GM21576 (cell line): ENCODE measurements at regions not wholly inside any gene's neighbourhood (a gene's known extent, or its start where the extent isn't known, plus 50 kb on each side); places are given as distances from the start of the nearest gene placed in this dataset.

Experiments used
- ATAC-seq: cut with Tn5 transposase; IDR thresholded peaks from one replicate; pipeline ENCODE4 v1.9.1; 2021; ENCODE audit warnings: mild to moderate bottlenecking, moderate library complexity; ENCODE audit not compliant: unreplicated experiment

DNA sequence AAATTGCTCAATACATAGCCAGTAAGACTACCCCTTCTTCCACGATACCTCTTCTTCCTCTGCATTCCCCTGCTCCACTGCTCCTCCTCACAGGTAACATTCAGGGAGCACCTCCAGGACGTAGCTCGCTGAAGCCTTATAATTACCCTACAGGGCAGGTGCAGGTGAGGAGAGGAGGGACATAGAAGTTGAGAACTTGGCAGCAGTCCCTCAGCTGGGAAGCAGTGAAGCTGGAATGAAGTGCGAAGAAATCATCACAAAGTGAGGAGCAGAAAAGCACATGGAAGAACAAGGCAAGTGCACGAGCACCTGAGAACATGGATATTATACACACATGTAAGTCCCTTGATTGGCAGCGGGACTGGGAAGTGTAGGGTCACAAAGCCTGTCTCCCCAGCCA, 118.2 kb downstream of the HSD17B3 start:
- ATAC-seq: no peak

DNA sequence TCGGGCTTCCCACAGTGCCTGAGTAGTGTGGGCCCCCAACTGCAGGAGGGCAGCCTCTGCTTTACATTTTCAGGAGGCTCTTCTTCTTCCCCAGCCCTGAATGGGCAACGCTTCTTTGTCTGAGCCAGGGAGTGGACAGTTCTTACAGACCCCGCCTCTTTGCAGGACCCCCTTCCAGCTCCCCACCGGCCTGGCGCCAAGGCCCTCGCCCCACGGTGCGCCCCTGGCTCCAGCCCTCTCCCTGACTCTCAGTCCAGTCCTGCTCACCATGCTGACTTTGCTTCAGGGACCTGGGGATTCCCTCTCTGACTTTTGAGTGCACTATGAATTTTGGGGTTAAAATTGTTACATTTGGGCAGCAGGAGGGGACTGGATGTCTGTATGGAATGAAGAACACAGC, 123.8 kb downstream of the HSD17B3 start:
- ATAC-seq: no peak

DNA sequence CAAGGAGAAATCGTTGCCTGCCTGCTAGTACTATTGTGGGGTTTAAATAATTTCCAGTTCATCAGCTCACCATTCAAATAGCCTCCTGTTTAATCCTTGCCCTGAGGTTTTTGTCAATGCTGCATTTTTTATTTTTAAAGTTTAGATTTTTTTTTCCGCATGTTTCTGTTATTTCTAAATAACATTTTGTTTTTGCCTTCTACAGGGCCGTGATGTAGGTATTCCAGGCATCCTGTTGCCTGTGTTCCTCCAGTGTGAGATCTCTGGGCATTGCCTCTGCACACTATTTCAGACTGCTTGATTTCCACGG, 124.3 kb downstream of the HSD17B3 start:
- no peak for ATAC-seq

DNA sequence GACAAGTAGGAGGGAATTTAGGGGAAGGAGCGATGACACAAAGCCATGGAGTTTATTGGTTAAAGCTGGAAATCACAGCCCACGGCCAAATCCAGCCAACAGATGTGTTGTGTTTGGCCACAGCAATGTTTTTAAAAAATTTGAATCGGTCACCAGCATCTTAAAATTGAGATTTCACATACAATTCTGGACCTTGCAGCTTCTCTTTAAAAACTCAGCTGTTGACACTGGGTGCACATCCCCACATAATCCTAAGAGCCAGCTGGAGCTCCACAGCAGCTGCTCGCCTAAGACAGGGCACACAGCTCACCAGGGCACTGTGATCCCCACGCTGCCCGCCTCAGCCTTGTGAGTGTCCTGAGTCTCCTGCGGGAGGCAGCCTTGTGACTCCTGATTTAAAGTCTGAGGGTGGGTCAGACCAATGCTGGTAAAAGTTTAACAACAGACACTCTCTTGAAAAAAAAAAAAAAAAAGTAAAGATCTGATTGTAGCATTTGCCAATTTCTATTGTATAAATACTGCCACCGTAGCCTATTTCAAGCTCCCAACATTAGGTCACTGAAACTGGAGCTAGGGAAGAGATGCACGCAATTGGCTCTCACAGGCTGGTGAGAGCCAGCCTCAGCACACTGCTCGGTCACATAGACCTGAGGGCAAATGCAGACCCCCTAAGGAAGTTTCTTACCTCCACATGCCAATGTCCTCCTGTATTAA, 124.8 kb downstream of the HSD17B3 start:
- no peak for ATAC-seq

DNA sequence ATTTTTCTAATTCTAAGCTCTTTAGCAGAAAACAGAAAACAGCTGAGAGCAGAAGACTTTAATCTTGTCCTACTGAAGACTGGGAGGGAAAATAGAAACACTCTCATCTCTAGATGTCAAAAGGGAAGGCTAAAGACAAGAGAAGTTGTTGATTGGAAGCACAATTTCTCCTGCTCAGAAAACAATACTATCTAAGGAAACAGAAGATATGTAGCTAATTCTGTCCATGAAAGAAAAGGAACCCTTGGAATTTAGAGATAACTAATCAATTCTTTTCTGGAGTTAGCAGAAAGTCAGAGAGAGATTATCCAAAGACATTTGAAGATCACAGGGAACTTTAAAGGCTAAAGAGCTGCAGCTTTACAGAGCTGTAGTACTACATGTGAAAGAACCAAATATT, 126.2 kb downstream of the HSD17B3 start:
- ATAC-seq: no peak

DNA sequence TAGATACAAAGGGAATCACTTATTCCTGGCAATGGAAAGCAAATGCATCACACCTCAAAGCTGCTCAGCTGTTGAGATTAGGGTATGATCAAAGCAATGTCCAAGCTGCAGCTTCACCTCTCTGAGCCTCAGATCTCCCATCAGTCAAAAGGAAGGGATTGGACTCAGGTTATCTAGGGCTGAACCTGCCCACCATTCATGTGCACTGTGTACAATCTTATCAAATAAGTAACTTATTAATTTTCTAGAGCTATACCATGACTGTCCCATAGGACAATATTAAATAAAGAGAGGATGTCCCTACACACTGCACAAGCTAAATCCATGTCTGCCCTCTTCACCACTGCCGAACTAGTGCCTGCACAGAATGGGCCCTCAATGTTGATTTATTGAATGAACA, 127.0 kb downstream of the HSD17B3 start:
- ATAC-seq: no peak

DNA sequence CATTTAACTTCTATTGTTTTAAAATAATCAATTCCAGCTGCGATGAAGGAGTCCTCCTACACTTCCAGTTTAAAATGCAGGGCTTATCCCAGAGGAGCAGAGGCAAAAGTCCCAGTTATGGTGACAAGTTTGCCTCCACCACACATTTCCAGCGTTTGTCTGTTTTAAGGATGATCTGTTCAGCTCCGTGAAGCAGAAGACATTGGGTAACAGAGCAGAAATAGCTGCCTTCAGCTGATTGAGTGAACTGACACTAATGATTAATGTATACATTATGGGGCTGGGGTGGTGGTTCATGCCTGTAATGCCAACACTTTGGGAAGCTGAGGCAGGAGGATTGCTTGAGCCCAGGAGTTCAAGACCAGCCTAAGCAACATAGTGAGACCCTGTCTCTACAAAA, 127.6 kb downstream of the HSD17B3 start:
- ATAC-seq: no peak

DNA sequence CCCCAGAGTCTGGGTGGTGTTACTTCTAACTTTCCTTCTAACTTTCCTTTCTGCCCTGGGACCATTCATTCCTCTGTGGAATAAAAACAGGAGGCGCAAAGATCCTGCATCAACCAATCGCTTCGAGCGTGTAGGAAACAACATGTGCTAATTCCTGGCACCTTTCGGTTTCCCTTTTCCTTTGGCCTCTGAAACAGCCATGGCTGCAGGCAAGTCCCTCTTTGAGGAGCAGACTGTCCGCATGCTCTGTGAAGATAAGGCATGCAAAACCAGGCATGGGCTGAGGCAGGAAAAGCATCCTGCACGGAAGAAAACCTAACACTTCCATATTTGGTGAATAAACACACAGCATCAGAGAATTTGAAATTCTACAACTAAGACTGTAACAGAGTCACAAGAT, 128.3 kb downstream of the HSD17B3 start:
- ATAC-seq: no peak

DNA sequence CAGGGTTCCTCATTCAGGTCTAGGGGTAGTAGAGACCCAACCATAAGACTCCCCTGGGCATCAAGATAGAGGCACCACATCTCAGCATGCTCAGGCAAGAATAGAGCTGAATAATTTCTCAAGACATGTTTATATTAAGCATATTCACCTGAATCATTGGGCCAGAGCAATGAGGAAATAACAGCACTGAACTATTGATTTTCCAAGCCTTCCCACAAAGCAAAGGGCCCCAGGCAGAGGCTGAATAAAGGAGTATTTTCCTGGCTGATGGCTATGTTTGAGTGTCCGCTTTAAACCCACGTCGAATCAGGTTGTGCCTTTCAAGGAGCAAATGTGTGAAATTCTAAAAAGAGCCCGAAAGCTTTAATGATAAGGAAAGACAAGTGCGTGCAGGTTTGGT, 129.2 kb downstream of the HSD17B3 start:
- no peak for ATAC-seq

DNA sequence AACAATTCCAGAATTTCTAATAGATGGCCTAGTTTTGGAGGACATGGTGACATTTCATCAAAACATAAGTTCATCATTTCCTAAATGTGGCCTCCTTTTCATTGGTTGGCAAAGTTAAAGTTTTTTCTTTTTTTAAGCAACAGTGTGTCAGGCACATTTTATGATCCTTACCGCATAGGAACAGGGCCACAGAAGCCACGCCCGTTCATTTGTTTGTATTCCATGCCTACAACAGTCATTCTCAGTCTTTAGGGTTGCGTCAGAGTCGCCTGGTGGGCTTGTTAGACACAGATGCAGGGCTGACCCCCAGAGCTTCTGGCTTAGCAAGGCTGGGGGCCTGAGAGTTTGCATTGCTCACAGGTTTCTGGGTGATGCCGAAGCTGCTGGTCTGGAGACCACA, 130.2 kb downstream of the HSD17B3 start:
- no peak for ATAC-seq

DNA sequence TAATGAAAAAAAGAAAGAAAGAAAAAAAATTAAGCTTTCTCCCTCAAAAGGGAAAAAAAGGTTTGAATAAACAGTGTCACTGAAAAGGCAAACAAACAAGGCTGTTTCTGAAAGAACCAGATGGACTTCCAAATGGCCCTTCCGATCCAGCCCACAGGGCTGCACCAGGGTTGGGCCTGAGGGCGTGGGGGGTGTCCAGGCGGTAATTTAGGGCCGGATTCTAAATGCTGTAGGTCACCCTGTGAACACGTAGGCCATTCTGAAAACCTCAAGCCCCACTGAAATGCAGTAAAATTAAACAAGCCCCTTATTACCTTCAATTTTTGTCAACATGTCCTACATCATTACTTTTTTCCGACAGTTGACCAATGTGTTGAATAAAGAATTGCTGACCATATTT, 132.1 kb downstream of the HSD17B3 start:
- ATAC-seq: no peak

DNA sequence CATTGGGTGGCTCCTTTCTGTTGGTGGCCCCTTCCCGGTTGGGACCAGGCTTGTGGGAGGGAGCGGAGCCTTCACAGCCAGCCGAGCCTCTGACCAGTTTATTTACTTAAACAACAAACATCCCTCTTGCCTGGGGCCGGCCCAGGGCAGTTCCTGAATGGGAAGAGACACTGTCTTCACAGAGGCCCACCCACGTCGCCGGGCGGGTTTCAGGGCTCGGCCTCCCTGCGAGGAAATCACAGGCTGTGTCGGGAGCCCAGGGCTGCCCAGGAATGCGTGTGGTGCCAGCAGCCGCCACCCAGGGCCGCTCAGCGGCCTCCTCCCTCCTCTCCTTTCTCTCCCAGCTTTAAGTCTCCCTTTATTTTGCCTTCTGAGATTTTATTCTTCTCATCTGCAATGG, 132.5 kb downstream of the HSD17B3 start:
- ATAC-seq: no peak

DNA sequence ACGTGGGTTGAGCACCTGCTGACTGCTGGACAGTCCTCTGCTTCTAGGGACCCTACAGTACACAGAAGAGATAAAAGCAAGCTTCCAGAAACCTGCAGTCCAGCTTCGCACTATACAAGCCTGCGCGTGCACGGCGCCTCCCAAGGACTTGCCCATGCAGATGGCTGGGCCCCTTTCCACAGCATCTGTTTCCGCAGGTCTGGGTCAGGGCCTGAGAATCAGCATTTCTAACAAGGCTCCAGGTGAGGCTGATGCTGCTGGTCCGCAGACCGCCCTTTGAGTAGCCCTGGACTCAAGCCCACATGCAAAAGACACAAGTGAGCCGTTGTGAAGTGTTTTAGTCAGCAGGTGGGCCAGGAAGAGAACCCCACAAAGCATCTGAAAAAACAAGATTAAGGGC, 133.1 kb downstream of the HSD17B3 start:
- no peak for ATAC-seq

DNA sequence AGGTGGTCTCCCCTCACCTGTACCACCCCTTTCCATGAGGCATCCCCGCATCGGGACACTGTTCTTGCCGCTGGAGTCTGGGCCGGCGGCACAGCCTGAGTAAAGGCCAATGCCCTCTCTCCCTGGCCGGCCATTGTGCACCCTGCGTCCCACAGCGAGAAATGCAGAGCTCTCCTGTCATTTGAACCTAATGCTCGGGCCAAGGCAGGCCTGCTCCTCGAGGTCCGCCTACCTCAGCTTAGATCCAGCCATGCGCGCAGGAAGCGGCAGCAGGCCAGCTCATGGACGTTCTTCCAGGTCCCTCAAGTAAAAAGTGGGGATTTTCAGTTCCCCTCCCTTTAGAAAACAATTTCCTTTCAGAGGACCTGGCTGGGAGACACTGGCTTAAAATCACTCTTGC, 135.0 kb downstream of the HSD17B3 start:
- no peak for ATAC-seq

DNA sequence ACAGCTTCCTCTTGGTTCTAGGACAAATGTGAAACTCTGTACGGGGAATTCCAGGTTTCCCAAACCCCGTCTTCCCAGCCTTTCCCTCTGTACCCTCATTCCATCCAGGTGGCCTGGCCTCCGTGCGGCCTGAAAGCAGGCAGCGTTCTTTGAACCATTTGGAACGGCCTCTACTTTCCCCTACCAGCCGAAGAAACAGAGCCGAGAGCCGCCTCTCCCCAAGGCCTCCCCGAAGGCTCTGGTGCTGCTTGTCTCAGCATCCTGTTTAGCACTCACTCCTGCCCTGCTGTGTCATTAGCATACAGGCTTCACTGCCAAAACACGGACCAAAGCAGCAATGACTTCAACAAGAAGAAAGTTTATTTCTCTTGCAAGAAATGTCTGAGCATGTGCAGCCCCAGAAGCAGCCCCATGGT, 137.7 kb downstream of the HSD17B3 start:
- ATAC-seq: no peak

DNA sequence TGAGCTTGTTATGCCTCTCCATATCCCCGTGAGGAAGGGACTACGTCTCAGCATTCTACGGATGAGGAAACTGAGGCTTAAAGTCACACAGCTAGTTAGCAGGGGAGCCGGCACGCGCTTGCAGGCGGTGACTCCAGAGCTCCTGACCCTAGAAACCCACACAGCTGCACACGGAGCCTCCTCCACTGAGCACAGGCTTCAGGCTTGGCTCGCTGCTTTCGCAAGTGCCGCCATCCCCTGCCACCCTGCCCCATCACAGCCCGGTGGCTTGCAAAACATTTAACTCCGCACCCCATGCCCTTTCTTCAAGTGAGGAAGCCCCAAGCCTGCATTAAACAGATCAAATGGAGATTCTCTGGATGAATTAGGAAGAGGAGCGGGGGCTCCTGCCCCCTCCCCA, 138.3 kb downstream of the HSD17B3 start:
- ATAC-seq: no peak

DNA sequence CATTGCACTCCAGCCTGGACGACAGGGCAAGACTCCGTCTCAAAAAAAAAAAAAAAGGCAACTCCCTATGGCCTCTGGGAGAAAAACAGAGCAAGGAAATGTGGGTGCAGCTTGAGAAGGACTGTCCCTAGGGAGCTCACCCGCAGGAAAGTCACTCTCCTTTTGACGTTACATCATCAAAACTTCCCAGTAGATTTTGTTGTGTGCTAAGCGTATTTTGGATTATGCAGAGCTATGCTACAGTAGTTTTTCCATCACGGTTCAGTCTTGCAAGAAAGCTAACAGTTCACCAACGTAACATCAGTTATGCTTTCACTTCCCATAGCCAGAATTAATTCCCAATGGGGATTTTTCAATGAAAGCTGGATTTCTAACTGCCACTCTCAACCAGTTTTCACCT, 138.8 kb downstream of the HSD17B3 start:
- ATAC-seq: no peak

DNA sequence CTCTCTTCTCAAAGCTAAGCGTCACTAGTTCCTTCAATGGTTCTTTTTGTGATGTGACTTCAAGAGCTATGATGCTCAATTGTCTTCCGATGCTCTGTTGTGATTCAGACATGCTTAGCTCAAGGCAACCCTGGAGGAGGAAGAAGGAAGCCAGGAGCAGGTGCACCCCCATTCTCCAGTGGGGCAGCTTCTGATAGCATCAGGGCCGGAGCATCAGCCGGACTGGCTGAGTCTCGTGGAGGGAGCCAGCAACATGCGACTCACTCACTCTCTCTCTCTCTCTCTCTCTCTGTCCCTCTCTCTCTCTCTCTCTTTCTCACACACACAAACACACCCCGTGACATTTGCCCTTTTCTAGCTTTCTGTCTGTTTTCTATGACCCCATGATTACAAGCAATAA, 140.2 kb downstream of the HSD17B3 start:
- ATAC-seq: no peak

DNA sequence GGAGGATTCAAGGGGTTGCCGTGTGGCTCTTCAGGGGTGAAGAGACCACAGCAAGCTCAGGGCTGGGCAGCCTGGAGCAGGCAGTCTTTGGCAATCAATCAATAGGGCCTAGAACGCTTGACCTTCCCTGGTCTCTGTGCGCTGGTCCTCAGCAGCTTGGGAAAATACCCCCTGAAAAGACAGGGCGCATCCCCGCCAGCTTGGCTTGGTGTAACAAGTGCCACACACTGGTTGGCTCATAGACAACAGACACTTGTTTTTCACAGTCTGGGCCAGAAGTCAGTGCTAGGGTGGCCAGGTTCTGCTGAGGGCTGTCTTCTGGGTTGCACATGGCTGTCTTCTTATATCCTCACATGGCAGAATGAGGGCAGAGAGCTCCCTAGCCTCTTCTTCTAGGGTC, 141.1 kb downstream of the HSD17B3 start:
- no peak for ATAC-seq

DNA sequence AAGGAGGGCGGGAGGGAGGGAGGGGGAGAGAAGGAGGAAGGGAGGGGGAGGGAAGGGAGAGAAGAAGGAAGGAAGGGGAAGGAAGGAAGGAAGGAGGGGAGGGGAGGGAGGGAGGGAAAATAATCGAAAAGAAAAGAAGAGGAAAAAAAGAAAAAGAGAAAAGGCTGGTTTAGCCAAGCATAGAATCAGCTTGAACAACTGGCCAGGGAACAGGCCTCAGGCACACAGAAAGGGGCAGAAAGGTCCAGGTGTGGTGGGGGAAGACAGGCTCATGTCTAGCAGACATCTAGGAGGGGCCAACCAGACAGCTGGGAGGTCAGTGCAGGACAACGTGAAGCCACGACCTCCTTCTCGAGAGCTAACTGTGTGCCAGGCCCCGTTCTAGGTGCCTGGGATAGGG, 141.8 kb downstream of the HSD17B3 start:
- ATAC-seq: no peak

DNA sequence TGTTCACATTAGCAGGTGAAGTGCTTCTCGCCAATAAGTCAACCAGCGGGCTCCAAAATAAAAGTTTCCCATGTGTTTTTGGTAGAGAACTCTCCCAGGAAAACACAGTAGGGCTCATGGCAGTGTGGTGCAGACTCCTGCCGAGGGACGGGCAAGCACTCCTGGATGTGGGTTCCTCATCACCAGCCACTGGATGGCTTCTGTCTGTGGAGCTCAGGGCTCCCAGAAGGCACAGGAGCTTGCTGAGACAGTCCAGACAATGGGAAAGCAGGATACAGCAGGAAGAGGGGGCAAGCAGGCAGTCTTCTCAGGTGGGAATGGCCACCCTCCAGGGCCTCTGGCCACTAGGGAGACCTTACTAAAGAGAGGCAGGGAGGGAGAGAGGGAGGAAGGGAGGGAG, 142.4 kb downstream of the HSD17B3 start:
- ATAC-seq: no peak

DNA sequence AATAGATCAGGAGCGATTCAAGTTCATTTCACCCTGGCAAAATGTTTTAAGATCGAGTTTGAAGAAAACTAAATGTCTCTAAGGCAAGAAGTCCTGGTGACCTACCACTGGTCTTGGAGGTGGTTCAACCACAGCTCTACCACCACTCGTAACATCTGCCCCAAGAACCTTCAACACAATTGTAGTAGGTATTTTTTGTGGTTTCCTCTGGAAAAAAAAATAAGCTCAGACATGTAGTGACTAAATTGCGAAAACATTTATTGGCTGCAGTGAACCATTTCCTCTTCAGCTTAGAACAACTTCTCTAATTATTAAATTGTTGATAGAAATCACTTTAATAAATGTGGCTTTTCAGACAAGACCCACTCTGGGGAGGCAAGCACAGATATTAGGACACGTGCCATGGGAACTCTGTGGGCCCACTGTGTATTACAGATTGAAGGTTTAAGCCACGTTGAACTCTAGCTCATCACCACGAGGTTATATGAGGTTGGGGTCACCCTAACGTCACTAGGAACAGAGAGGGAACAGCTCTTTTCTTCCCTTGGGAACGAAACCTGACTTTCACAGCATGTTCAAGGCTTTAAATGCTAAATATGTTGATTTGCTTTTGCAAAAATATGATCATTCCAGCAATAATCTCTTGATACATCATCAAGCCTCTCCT, 142.9 kb downstream of the HSD17B3 start:
- ATAC-seq: no peak

DNA sequence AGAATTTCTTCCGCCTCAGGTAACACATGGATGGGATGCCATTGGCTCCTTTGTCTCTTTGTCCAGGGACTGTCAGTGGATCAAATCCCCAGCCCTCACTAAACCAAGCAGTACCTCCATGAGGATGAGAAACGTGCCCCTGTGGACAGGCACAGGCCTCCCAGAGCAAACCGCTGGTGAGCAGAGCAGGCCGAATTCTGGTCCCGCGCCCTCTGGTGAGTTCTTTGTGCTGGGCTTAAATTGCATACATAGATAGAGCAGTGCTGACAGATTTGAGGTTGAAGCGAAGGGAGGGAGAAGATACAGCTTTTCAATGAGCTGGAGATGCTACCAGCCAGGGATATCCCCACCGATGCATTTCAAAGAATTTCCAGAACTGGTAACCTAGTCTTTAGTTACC, 143.8 kb downstream of the HSD17B3 start:
- ATAC-seq: no peak
